H9 (cell line): ENCODE measurements at regions not wholly inside any gene's neighbourhood (a gene's known extent, or its start where the extent isn't known, plus 50 kb on each side); places are given as distances from the start of the nearest gene placed in this dataset.

Experiments
- DNase-seq: peaks from one replicate; pipeline ENCODE4 v3.0.0-alpha.2; 2017
- H2AFZ ChIP-seq: one replicate; pipeline ENCODE4 v1.6.1; 2013; ENCODE audit warnings: mild to moderate bottlenecking, low read length, control low read depth, moderate library complexity
- H2AK5ac ChIP-seq: 2 replicates; pipeline ENCODE4 v1.6.1; 2013; ENCODE audit warnings: low read length, control low read depth, mixed read lengths; ENCODE audit not compliant: insufficient read length
- H2BK120ac ChIP-seq: one replicate; pipeline ENCODE4 v1.6.1; 2013; ENCODE audit warnings: low read depth, mild to moderate bottlenecking, low read length, control low read depth, inconsistent platforms; ENCODE audit not compliant: poor library complexity, severe bottlenecking
- H2BK12ac ChIP-seq: 2 replicates; pipeline ENCODE4 v1.6.1; 2013; ENCODE audit warnings: low read length, control low read depth, mixed read lengths, low read depth; ENCODE audit not compliant: insufficient read length
- H2BK15ac ChIP-seq: 2 replicates; pipeline ENCODE4 v1.6.1; 2013; ENCODE audit warnings: low read depth, low read length, control low read depth
- H2BK20ac ChIP-seq: one replicate; pipeline ENCODE4 v1.6.1; 2013; ENCODE audit warnings: low read depth, mild to moderate bottlenecking, low read length, control low read depth, inconsistent platforms; ENCODE audit not compliant: poor library complexity, severe bottlenecking
- H2BK5ac ChIP-seq: 2 replicates; pipeline ENCODE4 v1.6.1; 2013; ENCODE audit warnings: low read length, control low read depth, mixed read lengths; ENCODE audit not compliant: insufficient read length
- H3K14ac ChIP-seq: 2 replicates; pipeline ENCODE4 v1.6.1; 2013; ENCODE audit warnings: low read length, control low read depth; ENCODE audit not compliant: insufficient read depth
- H3K18ac ChIP-seq: 2 replicates; pipeline ENCODE4 v1.6.1; 2013; ENCODE audit warnings: low read depth, mild to moderate bottlenecking, mixed read lengths, low read length, control low read depth; ENCODE audit not compliant: insufficient read length
- H3K23ac ChIP-seq: 2 replicates; pipeline ENCODE4 v1.6.1; 2013; ENCODE audit warnings: low read length, control low read depth, mixed read lengths, low read depth; ENCODE audit not compliant: insufficient read length
- H3K23me2 ChIP-seq: 2 replicates; pipeline ENCODE4 v1.6.1; 2013; ENCODE audit warnings: low read depth, mild to moderate bottlenecking, mixed read lengths, low read length, control low read depth; ENCODE audit not compliant: insufficient read length, poor library complexity, severe bottlenecking
- H3K27ac ChIP-seq: 2 replicates; pipeline ENCODE4 v1.5.1; 2013; ENCODE audit warnings: low read length, control low read depth, mixed read lengths, low read depth; ENCODE audit not compliant: insufficient read length
- H3K27me3 ChIP-seq: 2 replicates; pipeline ENCODE4 v1.6.1; 2013; ENCODE audit warnings: low read length, control low read depth, inconsistent platforms; ENCODE audit not compliant: insufficient read depth
- H3K4ac ChIP-seq: 2 replicates; pipeline ENCODE4 v1.6.1; 2013; ENCODE audit warnings: low read depth, mild to moderate bottlenecking, control low read depth, inconsistent platforms, low read length, moderate library complexity
- H3K4me1 ChIP-seq: 2 replicates; pipeline ENCODE4 v1.6.1; 2013; ENCODE audit warnings: low read length, control low read depth, inconsistent platforms; ENCODE audit not compliant: insufficient read depth
- H3K4me2 ChIP-seq: 2 replicates; pipeline ENCODE4 v1.6.1; 2013; ENCODE audit warnings: low read length, control low read depth, mixed read lengths; ENCODE audit not compliant: insufficient read length, insufficient read depth
- H3K56ac ChIP-seq: 2 replicates; pipeline ENCODE4 v1.6.1; 2013; ENCODE audit warnings: low read depth, mild to moderate bottlenecking, mixed read lengths, low read length, control low read depth; ENCODE audit not compliant: insufficient read length
- H3K79me1 ChIP-seq: 2 replicates; pipeline ENCODE4 v1.6.1; 2013; ENCODE audit warnings: low read depth, mild to moderate bottlenecking, moderate library complexity, low read length, control low read depth, inconsistent platforms; ENCODE audit not compliant: insufficient read depth, poor library complexity, severe bottlenecking
- H3K79me2 ChIP-seq: 2 replicates; pipeline ENCODE4 v1.6.1; 2013; ENCODE audit warnings: low read length, control low read depth, inconsistent platforms; ENCODE audit not compliant: insufficient read depth
- H3K9ac ChIP-seq: 2 replicates; pipeline ENCODE4 v1.6.1; 2013; ENCODE audit warnings: low read length, control low read depth, mixed read lengths; ENCODE audit not compliant: insufficient read length; ENCODE audit errors: extremely low read depth
- H3K9me3 ChIP-seq: one replicate; pipeline ENCODE4 v1.6.1; 2013; ENCODE audit warnings: low read depth, low read length, inconsistent platforms; ENCODE audit not compliant: control insufficient read depth
- H3T11ph ChIP-seq: one replicate; pipeline ENCODE4 v1.6.1; 2013; ENCODE audit warnings: mild to moderate bottlenecking, low read length, control low read depth, inconsistent platforms
- H4K20me1 ChIP-seq: one replicate; pipeline ENCODE4 v1.6.1; 2013; ENCODE audit not compliant: control insufficient read depth, insufficient read length, insufficient read depth
- H4K5ac ChIP-seq: 2 replicates; pipeline ENCODE4 v1.6.1; 2013; ENCODE audit warnings: low read depth, mild to moderate bottlenecking, mixed read lengths, low read length, control low read depth; ENCODE audit not compliant: insufficient read length
- H4K8ac ChIP-seq: replicated peaks from 2 replicates; pipeline ENCODE4 v1.6.1; 2013; ENCODE audit warnings: low read length, control low read depth, mixed read lengths, low read depth; ENCODE audit not compliant: insufficient read length
- H4K91ac ChIP-seq: 2 replicates; pipeline ENCODE4 v1.6.1; 2013; ENCODE audit warnings: low read depth, mild to moderate bottlenecking, moderate library complexity, mixed read lengths, low read length, control low read depth; ENCODE audit not compliant: insufficient read length
- H3K27ac Mint-ChIP-seq, 3 experiments: 2 replicates in 2 of 3; 3 replicates in 1 of 3; pipeline ENCODE4 v1.8.0; 2020 to 2021; ENCODE audit warnings: mixed read lengths in 3 of 3, mild to moderate bottlenecking in 1 of 3, moderate library complexity in 1 of 3
- H3K27me3 Mint-ChIP-seq: 2 replicates; pipeline ENCODE4 v1.8.0; 2021; ENCODE audit warnings: low read depth, mild to moderate bottlenecking, moderate library complexity, mixed read lengths
- H3K36me3 Mint-ChIP-seq, 3 experiments: 2 replicates in 2 of 3; 3 replicates in 1 of 3; pipeline ENCODE4 v1.8.0; 2020 to 2021; ENCODE audit warnings: low read depth in 3 of 3, mixed read lengths in 3 of 3; ENCODE audit not compliant: insufficient read depth in 1 of 3
- H3K4me1 Mint-ChIP-seq, 2 experiments: 2 replicates each; pipeline ENCODE4 v1.8.0; 2020; ENCODE audit warnings: mixed read lengths in 2 of 2
- H3K4me3 Mint-ChIP-seq, 2 experiments: 2 replicates in 1 of 2; 3 replicates in 1 of 2; pipeline ENCODE4 v1.8.0; 2020 to 2021; ENCODE audit warnings: mild to moderate bottlenecking in 2 of 2, mixed read lengths in 2 of 2, moderate library complexity in 1 of 2
- H3K9me3 Mint-ChIP-seq, 2 experiments: 2 replicates in 1 of 2; 3 replicates in 1 of 2; pipeline ENCODE4 v1.8.0; 2020; ENCODE audit warnings: mild to moderate bottlenecking in 2 of 2, mixed read lengths in 2 of 2, moderate library complexity in 1 of 2
- CTCF ChIP-seq: fragments of 200-600 bp; sonication (generic); conservative IDR thresholded peaks from 3 replicates; pipeline ENCODE4 v1.8.0; 2021; ENCODE audit warnings: antibody characterized with exemption, mild to moderate bottlenecking
- WGBS: extraction: QIAGEN DNeasy Blood & Tissue Kit; methylation state at CpG from one replicate; pipeline ENCODE4 v1.1.7; 2013; ENCODE audit warnings: missing lambda C conversion rate, low lambda C conversion rate, mixed read lengths; ENCODE audit not compliant: insufficient read length; ENCODE audit errors: extremely low coverage; 5-methylcytosine and 5-hydroxymethylcytosine counted together

- Histone ChIP-seq H2BK120ac (no peak overlapping the region), H3K4me1 (peaks cover 6% of the 10 kb centered on the region), H3K9me3 (no peaks in the 10 kb centered on the region), H3K4ac (no peak overlapping the region), H4K20me1 (no peaks in the 10 kb centered on the region), H3K56ac (no peak overlapping the region), H2AFZ (no peak overlapping the region), H2AK5ac (no peak overlapping the region), H3K23ac (no peak overlapping the region), H3K27me3 (no peaks in the 10 kb centered on the region), H2BK5ac (no peak overlapping the region), H3K14ac (peak overlapping the region; percentile 15; the same call in 1 of the 2 replicates), H4K8ac (no peak overlapping the region), H3K18ac (no peak overlapping the region), H2BK12ac (no peak overlapping the region), H4K91ac (no peak overlapping the region), H3K9ac (no peak overlapping the region), H3K79me2 (no peaks in the 10 kb centered on the region), H2BK15ac (no peak overlapping the region), H3K23me2 (no peaks in the 10 kb centered on the region), H3K4me2 (no peak overlapping the region), H2BK20ac (no peak overlapping the region), H4K5ac (no peak overlapping the region), H3K27ac (no peak overlapping the region), H3T11ph (no peak overlapping the region), H3K79me1 (no peaks in the 10 kb centered on the region)
- no peak for DNase-seq
- peaks cover 18% of the 10 kb centered on the region for H3K27me3 Mint-ChIP-seq
- H3K9me3 Mint-ChIP-seq, result no peaks in the 10 kb centered on the region
- no CpG with 5 or more reads among the region's 15 CpGs for WGBS
- no peak overlapping the region for H3K27ac Mint-ChIP-seq
- peaks cover 14 to 25% of the 10 kb centered on the region in 2 experiments for H3K4me1 Mint-ChIP-seq
- no peak overlapping the region for H3K4me3 Mint-ChIP-seq
- H3K36me3 Mint-ChIP-seq, result peaks cover 0 to under 1% (median 0%) of the 10 kb centered on the region in 3 experiments; a peak in 1 of 7 replicates
- no peak for TF ChIP-seq CTCF
Observed at GRCh38 chr16:86794216-86794864, 216.0 kb downstream of the FOXL1 start.
